ENCODE measurements at regions not wholly inside any gene's neighbourhood (a gene's known extent, or its start where the extent isn't known, plus 50 kb on each side); places are given as distances from the start of the nearest gene placed in this dataset.

DNA sequence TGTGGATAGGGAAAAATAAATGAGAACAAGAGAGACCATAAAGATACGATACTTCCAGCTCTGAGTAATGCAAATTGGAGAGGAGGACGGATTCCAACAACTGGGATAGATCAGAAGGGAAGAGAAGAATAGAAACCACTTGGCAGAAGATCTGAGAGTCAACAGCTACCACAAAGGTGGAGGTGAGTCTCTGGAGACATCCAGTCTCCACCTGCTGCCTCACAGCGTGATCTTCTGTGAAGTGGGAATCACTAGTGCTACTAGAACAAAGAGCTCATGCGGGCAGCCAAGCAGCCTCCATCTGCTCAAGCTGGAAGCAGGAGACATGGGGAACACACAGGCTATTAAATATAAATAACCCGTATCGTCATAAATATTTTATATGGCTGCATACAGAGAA is 558.5 kb upstream of the CFAP20DC start:
- TF ChIP-seq, protein P1, sequence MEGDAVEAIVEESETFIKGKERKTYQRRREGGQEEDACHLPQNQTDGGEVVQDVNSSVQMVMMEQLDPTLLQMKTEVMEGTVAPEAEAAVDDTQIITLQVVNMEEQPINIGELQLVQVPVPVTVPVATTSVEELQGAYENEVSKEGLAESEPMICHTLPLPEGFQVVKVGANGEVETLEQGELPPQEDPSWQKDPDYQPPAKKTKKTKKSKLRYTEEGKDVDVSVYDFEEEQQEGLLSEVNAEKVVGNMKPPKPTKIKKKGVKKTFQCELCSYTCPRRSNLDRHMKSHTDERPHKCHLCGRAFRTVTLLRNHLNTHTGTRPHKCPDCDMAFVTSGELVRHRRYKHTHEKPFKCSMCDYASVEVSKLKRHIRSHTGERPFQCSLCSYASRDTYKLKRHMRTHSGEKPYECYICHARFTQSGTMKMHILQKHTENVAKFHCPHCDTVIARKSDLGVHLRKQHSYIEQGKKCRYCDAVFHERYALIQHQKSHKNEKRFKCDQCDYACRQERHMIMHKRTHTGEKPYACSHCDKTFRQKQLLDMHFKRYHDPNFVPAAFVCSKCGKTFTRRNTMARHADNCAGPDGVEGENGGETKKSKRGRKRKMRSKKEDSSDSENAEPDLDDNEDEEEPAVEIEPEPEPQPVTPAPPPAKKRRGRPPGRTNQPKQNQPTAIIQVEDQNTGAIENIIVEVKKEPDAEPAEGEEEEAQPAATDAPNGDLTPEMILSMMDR (IDR thresholded peaks at IDR 0.05) = no peak
- TF ChIP-seq MYC (IDR thresholded peaks at IDR 0.05; ENCODE audit: borderline replicate concordance, low read length) (no peak), CBX2 (IDR thresholded peaks at IDR 0.05; ENCODE audit: borderline replicate concordance, low read depth) (no peak), SMC3 (IDR thresholded peaks at IDR 0.05) (no peak), BHLHE40 (IDR thresholded peaks at IDR 0.05; ENCODE audit: low read depth, low read length) (no peak), CEBPB (IDR thresholded peaks at IDR 0.05) (no peak), CBX8 (IDR thresholded peaks at IDR 0.05) (no peak), POLR2A (IDR thresholded peaks at IDR 0.05; ENCODE audit: low read length) (no peak)
- TF ChIP-seq, protein P2, sequence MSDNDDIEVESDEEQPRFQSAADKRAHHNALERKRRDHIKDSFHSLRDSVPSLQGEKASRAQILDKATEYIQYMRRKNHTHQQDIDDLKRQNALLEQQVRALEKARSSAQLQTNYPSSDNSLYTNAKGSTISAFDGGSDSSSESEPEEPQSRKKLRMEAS (IDR thresholded peaks at IDR 0.05) = no peak
- TF ChIP-seq, protein P3, sequence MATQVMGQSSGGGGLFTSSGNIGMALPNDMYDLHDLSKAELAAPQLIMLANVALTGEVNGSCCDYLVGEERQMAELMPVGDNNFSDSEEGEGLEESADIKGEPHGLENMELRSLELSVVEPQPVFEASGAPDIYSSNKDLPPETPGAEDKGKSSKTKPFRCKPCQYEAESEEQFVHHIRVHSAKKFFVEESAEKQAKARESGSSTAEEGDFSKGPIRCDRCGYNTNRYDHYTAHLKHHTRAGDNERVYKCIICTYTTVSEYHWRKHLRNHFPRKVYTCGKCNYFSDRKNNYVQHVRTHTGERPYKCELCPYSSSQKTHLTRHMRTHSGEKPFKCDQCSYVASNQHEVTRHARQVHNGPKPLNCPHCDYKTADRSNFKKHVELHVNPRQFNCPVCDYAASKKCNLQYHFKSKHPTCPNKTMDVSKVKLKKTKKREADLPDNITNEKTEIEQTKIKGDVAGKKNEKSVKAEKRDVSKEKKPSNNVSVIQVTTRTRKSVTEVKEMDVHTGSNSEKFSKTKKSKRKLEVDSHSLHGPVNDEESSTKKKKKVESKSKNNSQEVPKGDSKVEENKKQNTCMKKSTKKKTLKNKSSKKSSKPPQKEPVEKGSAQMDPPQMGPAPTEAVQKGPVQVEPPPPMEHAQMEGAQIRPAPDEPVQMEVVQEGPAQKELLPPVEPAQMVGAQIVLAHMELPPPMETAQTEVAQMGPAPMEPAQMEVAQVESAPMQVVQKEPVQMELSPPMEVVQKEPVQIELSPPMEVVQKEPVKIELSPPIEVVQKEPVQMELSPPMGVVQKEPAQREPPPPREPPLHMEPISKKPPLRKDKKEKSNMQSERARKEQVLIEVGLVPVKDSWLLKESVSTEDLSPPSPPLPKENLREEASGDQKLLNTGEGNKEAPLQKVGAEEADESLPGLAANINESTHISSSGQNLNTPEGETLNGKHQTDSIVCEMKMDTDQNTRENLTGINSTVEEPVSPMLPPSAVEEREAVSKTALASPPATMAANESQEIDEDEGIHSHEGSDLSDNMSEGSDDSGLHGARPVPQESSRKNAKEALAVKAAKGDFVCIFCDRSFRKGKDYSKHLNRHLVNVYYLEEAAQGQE (IDR thresholded peaks at IDR 0.05) = no peak
- TF ChIP-seq, protein P4, sequence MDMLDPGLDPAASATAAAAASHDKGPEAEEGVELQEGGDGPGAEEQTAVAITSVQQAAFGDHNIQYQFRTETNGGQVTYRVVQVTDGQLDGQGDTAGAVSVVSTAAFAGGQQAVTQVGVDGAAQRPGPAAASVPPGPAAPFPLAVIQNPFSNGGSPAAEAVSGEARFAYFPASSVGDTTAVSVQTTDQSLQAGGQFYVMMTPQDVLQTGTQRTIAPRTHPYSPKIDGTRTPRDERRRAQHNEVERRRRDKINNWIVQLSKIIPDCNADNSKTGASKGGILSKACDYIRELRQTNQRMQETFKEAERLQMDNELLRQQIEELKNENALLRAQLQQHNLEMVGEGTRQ (IDR thresholded peaks at IDR 0.05) = no peak
- TF ChIP-seq, protein P5, sequence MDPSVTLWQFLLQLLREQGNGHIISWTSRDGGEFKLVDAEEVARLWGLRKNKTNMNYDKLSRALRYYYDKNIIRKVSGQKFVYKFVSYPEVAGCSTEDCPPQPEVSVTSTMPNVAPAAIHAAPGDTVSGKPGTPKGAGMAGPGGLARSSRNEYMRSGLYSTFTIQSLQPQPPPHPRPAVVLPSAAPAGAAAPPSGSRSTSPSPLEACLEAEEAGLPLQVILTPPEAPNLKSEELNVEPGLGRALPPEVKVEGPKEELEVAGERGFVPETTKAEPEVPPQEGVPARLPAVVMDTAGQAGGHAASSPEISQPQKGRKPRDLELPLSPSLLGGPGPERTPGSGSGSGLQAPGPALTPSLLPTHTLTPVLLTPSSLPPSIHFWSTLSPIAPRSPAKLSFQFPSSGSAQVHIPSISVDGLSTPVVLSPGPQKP (IDR thresholded peaks at IDR 0.05; ENCODE audit: low read depth, low read length) = no peak
